KMS-11 (cell line): ENCODE measurements at regions not wholly inside any gene's neighbourhood (a gene's known extent, or its start where the extent isn't known, plus 50 kb on each side); places are given as distances from the start of the nearest gene placed in this dataset.

ENCODE experiments used
- H2AFZ ChIP-seq: fragments of 200-600 bp; sonication (generic); 2 replicates; pipeline ENCODE4 v1.6.1; 2016; ENCODE audit warnings: antibody characterized with exemption, mixed run types, low read depth
- H3K27ac ChIP-seq: fragments of 200-600 bp; sonication (generic); 2 replicates; pipeline ENCODE4 v1.6.1; 2016; ENCODE audit warnings: mild to moderate bottlenecking, mixed run types
- H3K27me3 ChIP-seq: fragments of 200-600 bp; sonication (generic); 2 replicates; pipeline ENCODE4 v1.6.1; 2017; ENCODE audit warnings: mild to moderate bottlenecking, low read depth, mixed run types, moderate library complexity; ENCODE audit not compliant: insufficient read depth
- H3K36me3 ChIP-seq: fragments of 200-600 bp; sonication (generic); 2 replicates; pipeline ENCODE4 v1.6.1; 2017; ENCODE audit warnings: mild to moderate bottlenecking, mixed run types; ENCODE audit not compliant: insufficient read depth
- H3K4me1 ChIP-seq: fragments of 200-600 bp; sonication (generic); 2 replicates; pipeline ENCODE4 v1.6.1; 2016; ENCODE audit warnings: mild to moderate bottlenecking, low read depth, mixed run types; ENCODE audit not compliant: poor library complexity, severe bottlenecking
- H3K4me2 ChIP-seq: fragments of 200-600 bp; sonication (generic); 2 replicates; pipeline ENCODE4 v1.7.0; 2016; ENCODE audit warnings: mild to moderate bottlenecking, mixed run types
- H3K4me3 ChIP-seq: fragments of 200-600 bp; sonication (generic); IDR thresholded peaks from 2 replicates; pipeline ENCODE4 v1.6.1; 2017; ENCODE audit warnings: low read depth, low read length, mixed read lengths; ENCODE audit not compliant: insufficient read depth
- H3K79me2 ChIP-seq: fragments of 200-600 bp; sonication (generic); 2 replicates; pipeline ENCODE4 v1.6.1; 2016; ENCODE audit warnings: low read depth, mixed run types; ENCODE audit not compliant: insufficient read depth
- H3K9ac ChIP-seq: fragments of 200-600 bp; sonication (generic); 2 replicates; pipeline ENCODE4 v1.6.1; 2016; ENCODE audit warnings: mild to moderate bottlenecking, mixed run types
- H4K20me1 ChIP-seq: fragments of 200-600 bp; sonication (generic); 2 replicates; pipeline ENCODE4 v1.6.1; 2016; ENCODE audit warnings: mild to moderate bottlenecking, mixed run types; ENCODE audit not compliant: insufficient read depth
- CTCF ChIP-seq: fragments of 200-600 bp; sonication (generic); conservative IDR thresholded peaks from 2 replicates; pipeline ENCODE4 v1.6.1; 2017; ENCODE audit warnings: low read depth, mild to moderate bottlenecking, antibody characterized with exemption, low read length, moderate library complexity, mixed read lengths

GRCh38 chr6:15843226-15843625, 180.4 kb upstream of the DTNBP1 start:
- Histone ChIP-seq H3K27me3 (no peaks in the 10 kb centered on the region), H3K4me3 (no peak overlapping the region), H3K27ac (no peak overlapping the region), H3K4me2 (no peak overlapping the region), H3K79me2 (no peaks in the 10 kb centered on the region), H3K36me3 (no peaks in the 10 kb centered on the region), H3K4me1 (peaks cover 30% of the 10 kb centered on the region), H2AFZ (no peak overlapping the region), H3K9ac (no peak overlapping the region), H4K20me1 (no peaks in the 10 kb centered on the region)
- no peak for TF ChIP-seq CTCF

GRCh38 chr6:15842727-15843117, 179.9 kb upstream of the DTNBP1 start:
- Histone ChIP-seq H3K27ac (no peak overlapping the region), H3K4me2 (no peak overlapping the region), H3K4me1 (peaks cover 30% of the 10 kb centered on the region), H3K36me3 (no peaks in the 10 kb centered on the region), H4K20me1 (no peaks in the 10 kb centered on the region), H3K79me2 (no peaks in the 10 kb centered on the region), H2AFZ (no peak overlapping the region), H3K4me3 (no peak overlapping the region), H3K9ac (no peak overlapping the region), H3K27me3 (no peaks in the 10 kb centered on the region)
- no peak for TF ChIP-seq CTCF

- no peak for TF ChIP-seq CTCF
- H3K27ac ChIP-seq = no peak overlapping the region
- H3K27me3 ChIP-seq = no peaks in the 10 kb centered on the region
- peaks cover 30% of the 10 kb centered on the region for H3K4me1 ChIP-seq
- no peaks in the 10 kb centered on the region for H3K79me2 ChIP-seq
- H3K4me2 ChIP-seq = no peak overlapping the region
- no peak overlapping the region for H2AFZ ChIP-seq
- H3K36me3 ChIP-seq = no peaks in the 10 kb centered on the region
- H4K20me1 ChIP-seq = no peaks in the 10 kb centered on the region
- no peak overlapping the region for H3K9ac ChIP-seq
- no peak overlapping the region for H3K4me3 ChIP-seq
These were observed 179.3 kb upstream of the DTNBP1 start for GRCh38 chr6:15841937-15842726.

- Histone ChIP-seq H3K4me1 (peaks cover 18% of the 10 kb centered on the region), H3K9ac (no peak overlapping the region)
These were observed 177.2 kb upstream of the DTNBP1 start for GRCh38 chr6:15839969-15840541.

More at GRCh38 chr6:15839969-15840541, 177.2 kb upstream of the DTNBP1 start:
- H3K4me2 ChIP-seq = no peak overlapping the region
- H3K36me3 ChIP-seq = no peaks in the 10 kb centered on the region
- no peak overlapping the region for H3K4me3 ChIP-seq
- H3K79me2 ChIP-seq = no peaks in the 10 kb centered on the region
- H3K27me3 ChIP-seq = no peaks in the 10 kb centered on the region
- no peak for TF ChIP-seq CTCF
- no peak overlapping the region for H3K27ac ChIP-seq
- no peak overlapping the region for H2AFZ ChIP-seq
- H4K20me1 ChIP-seq = no peaks in the 10 kb centered on the region
